ENCODE measurements at regions not wholly inside any gene's neighbourhood (a gene's known extent, or its start where the extent isn't known, plus 50 kb on each side); places are given as distances from the start of the nearest gene placed in this dataset.

DNA sequence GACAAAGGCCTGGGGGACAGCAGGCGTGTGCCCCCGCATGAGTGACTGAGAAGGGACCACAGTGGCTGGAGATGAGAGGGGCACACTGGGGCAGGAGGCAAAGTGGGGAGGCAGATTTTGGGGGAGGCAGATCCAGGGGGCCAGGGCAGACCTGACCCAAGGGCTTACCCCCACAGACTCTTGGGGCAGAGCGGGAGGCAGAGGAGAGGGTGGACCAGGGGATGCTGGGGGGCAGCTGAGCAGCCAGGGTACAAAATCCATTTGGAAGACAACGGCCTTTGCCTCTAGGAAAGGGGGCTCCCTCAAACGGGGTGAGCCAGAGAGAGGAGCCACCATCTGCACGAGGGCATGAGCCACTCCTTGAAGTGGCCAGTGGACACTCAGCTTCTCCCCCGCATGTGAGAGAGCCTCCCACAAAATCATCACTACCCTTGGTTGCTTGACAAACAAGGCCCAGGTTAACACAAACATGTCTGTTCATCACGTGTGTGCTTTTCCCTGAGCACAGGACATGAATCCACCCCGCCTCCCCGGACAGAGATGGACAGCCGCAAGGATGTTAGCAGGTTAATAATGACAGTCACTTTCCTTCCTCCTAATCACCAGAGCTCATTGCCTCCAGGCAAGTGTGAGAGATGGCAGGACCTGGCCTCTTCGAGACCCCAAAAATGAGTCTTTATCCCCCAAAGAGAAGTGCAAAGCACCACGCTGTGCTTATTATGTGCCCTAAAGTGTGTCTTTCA is 72.0 kb upstream of the RAB6C start:
- TF ChIP-seq, protein P1, sequence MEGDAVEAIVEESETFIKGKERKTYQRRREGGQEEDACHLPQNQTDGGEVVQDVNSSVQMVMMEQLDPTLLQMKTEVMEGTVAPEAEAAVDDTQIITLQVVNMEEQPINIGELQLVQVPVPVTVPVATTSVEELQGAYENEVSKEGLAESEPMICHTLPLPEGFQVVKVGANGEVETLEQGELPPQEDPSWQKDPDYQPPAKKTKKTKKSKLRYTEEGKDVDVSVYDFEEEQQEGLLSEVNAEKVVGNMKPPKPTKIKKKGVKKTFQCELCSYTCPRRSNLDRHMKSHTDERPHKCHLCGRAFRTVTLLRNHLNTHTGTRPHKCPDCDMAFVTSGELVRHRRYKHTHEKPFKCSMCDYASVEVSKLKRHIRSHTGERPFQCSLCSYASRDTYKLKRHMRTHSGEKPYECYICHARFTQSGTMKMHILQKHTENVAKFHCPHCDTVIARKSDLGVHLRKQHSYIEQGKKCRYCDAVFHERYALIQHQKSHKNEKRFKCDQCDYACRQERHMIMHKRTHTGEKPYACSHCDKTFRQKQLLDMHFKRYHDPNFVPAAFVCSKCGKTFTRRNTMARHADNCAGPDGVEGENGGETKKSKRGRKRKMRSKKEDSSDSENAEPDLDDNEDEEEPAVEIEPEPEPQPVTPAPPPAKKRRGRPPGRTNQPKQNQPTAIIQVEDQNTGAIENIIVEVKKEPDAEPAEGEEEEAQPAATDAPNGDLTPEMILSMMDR (IDR thresholded peaks at IDR 0.05): no peak
- TF ChIP-seq EP300 (IDR thresholded peaks at IDR 0.05): no peak
